ENCODE measurements at regions not wholly inside any gene's neighbourhood (a gene's known extent, or its start where the extent isn't known, plus 50 kb on each side); places are given as distances from the start of the nearest gene placed in this dataset.

- TF ChIP-seq CTCF (conservative IDR thresholded peaks at IDR 0.05; ENCODE audit: low read length) (no peak), EZH2phosphoT487 (IDR thresholded peaks at IDR 0.05; ENCODE audit: borderline replicate concordance) (no peak)
- no peak overlapping the region for H3K9ac ChIP-seq (ENCODE audit: low read depth, low read length, poor library complexity, severe bottlenecking)
- no peaks in the 10 kb centered on the region for H3K4me1 ChIP-seq (ENCODE audit: insufficient read depth, low read length, poor library complexity, severe bottlenecking)
- H4K20me1 ChIP-seq (ENCODE audit: insufficient read depth, low read length, poor library complexity, severe bottlenecking) = no peaks in the 10 kb centered on the region
- H3K4me2 ChIP-seq (ENCODE audit: low read depth, low read length, poor library complexity, severe bottlenecking) = no peak overlapping the region
- H3K9me2 ChIP-seq (replicated peaks; ENCODE audit: low read depth, low read length) = no peaks in the 10 kb centered on the region
- H3K4me3 ChIP-seq (ENCODE audit: low read length, poor library complexity, severe bottlenecking) = no peak overlapping the region
- H2AFZ ChIP-seq (ENCODE audit: low read length) = no peak overlapping the region
- no peaks in the 10 kb centered on the region for H3K36me3 ChIP-seq (ENCODE audit: insufficient read depth, low read length)
- no peaks in the 10 kb centered on the region for H3K27me3 ChIP-seq (ENCODE audit: insufficient read depth, low read length, poor library complexity, severe bottlenecking)
- H3K9me3 ChIP-seq (ENCODE audit: insufficient read depth, low read depth, low read length) = no peaks in the 10 kb centered on the region
- no peaks in the 10 kb centered on the region for H3K79me2 ChIP-seq (ENCODE audit: insufficient read depth, low read length)
- H3F3A ChIP-seq (ENCODE audit: low read depth) = no peaks in the 10 kb centered on the region
These were observed 433.1 kb upstream of the FZD8 start for GRCh38 chr10:36075196-36075595.

GRCh38 chr10:36073796-36074345 lies 431.8 kb upstream of the FZD8 start:
- no peak overlapping the region for H3K4me2 ChIP-seq (ENCODE audit: low read depth, low read length, poor library complexity, severe bottlenecking)
- H3K4me3 ChIP-seq (ENCODE audit: low read length, poor library complexity, severe bottlenecking) = no peak overlapping the region
- H3K4me1 ChIP-seq (ENCODE audit: insufficient read depth, low read length, poor library complexity, severe bottlenecking) = no peaks in the 10 kb centered on the region
- H3K9me3 ChIP-seq (ENCODE audit: insufficient read depth, low read depth, low read length) = no peaks in the 10 kb centered on the region
- no peak overlapping the region for H3K9ac ChIP-seq (ENCODE audit: low read depth, low read length, poor library complexity, severe bottlenecking)
- H3K27me3 ChIP-seq (ENCODE audit: insufficient read depth, low read length, poor library complexity, severe bottlenecking) = no peaks in the 10 kb centered on the region
- no peak overlapping the region for H2AFZ ChIP-seq (ENCODE audit: low read length)
- TF ChIP-seq CTCF (conservative IDR thresholded peaks at IDR 0.05; ENCODE audit: low read length) = no peak
- no peak for TF ChIP-seq EZH2phosphoT487 (IDR thresholded peaks at IDR 0.05; ENCODE audit: borderline replicate concordance)
- no peaks in the 10 kb centered on the region for H3K79me2 ChIP-seq (ENCODE audit: insufficient read depth, low read length)
- H3F3A ChIP-seq (ENCODE audit: low read depth) = no peaks in the 10 kb centered on the region
- no peaks in the 10 kb centered on the region for H4K20me1 ChIP-seq (ENCODE audit: insufficient read depth, low read length, poor library complexity, severe bottlenecking)
- no peaks in the 10 kb centered on the region for H3K36me3 ChIP-seq (ENCODE audit: insufficient read depth, low read length)
- H3K9me2 ChIP-seq (replicated peaks; ENCODE audit: low read depth, low read length) = no peaks in the 10 kb centered on the region

- no peak overlapping the region for H2AFZ ChIP-seq (ENCODE audit: low read length)
- H3K9me3 ChIP-seq (ENCODE audit: insufficient read depth, low read depth, low read length) = peaks cover 6% of the 10 kb centered on the region; the same call in 1 of the 2 replicates
- no peak for TF ChIP-seq CTCF (conservative IDR thresholded peaks at IDR 0.05; ENCODE audit: low read length)
- TF ChIP-seq EZH2phosphoT487 (IDR thresholded peaks at IDR 0.05; ENCODE audit: borderline replicate concordance) = no peak
- H3F3A ChIP-seq (ENCODE audit: low read depth) = no peaks in the 10 kb centered on the region
- H3K9ac ChIP-seq (ENCODE audit: low read depth, low read length, poor library complexity, severe bottlenecking) = no peak overlapping the region
- no peaks in the 10 kb centered on the region for H3K9me2 ChIP-seq (replicated peaks; ENCODE audit: low read depth, low read length)
- H3K4me1 ChIP-seq (ENCODE audit: insufficient read depth, low read length, poor library complexity, severe bottlenecking) = no peaks in the 10 kb centered on the region
- no peaks in the 10 kb centered on the region for H3K79me2 ChIP-seq (ENCODE audit: insufficient read depth, low read length)
- no peak overlapping the region for H3K4me2 ChIP-seq (ENCODE audit: low read depth, low read length, poor library complexity, severe bottlenecking)
- H3K4me3 ChIP-seq (ENCODE audit: low read length, poor library complexity, severe bottlenecking) = no peak overlapping the region
- no peaks in the 10 kb centered on the region for H3K27me3 ChIP-seq (ENCODE audit: insufficient read depth, low read length, poor library complexity, severe bottlenecking)
- H4K20me1 ChIP-seq (ENCODE audit: insufficient read depth, low read length, poor library complexity, severe bottlenecking) = no peaks in the 10 kb centered on the region
- H3K36me3 ChIP-seq (ENCODE audit: insufficient read depth, low read length) = no peaks in the 10 kb centered on the region
These were observed 426.4 kb upstream of the FZD8 start for GRCh38 chr10:36068542-36068941.

All from Loucy (cell line).